Gastroesophageal sphincter (tissue), 4 donors: ENCODE measurements at regions not wholly inside any gene's neighbourhood (a gene's known extent, or its start where the extent isn't known, plus 50 kb on each side); places are given as distances from the start of the nearest gene placed in this dataset.

ENCODE experiments used
- ATAC-seq: fragments of 150-250 bp; one replicate; pipeline ENCODE4 v1.9.1; 2016; ENCODE audit warnings: mild to moderate bottlenecking, moderate library complexity
- H3K27ac ChIP-seq, 4 donors: fragments of 200-600 bp; sonication (generic) in 3 of 4; 1 replicate in 3 of 4; 2 replicates in 1 of 4; pipeline ENCODE4 v1.5.1; 2016 to 2019
- H3K27me3 ChIP-seq: fragments of 200-600 bp; sonication (generic); one replicate; pipeline ENCODE4 v1.5.1; 2019
- H3K36me3 ChIP-seq, 2 donors: fragments of 200-600 bp; sonication (generic); one replicate each; pipeline ENCODE4 v1.5.1; 2019; ENCODE audit warnings: control low read depth in 1 of 2
- H3K4me1 ChIP-seq, 3 donors: fragments of 200-600 bp; sonication (generic); 1 replicate in 2 of 3; 2 replicates in 1 of 3; pipeline ENCODE4 v1.5.1; 2016 to 2019; ENCODE audit warnings: control low read depth in 2 of 3
- H3K4me3 ChIP-seq, 2 donors: fragments of 200-600 bp; sonication (generic); one replicate each; pipeline ENCODE4 v1.5.1; 2019; ENCODE audit warnings: mild to moderate bottlenecking in 1 of 2, moderate library complexity in 1 of 2
- H3K9me3 ChIP-seq, 3 donors: fragments of 200-600 bp; sonication (generic); one replicate each; pipeline ENCODE4 v1.5.1; 2017 to 2019; ENCODE audit warnings: control low read depth in 2 of 3
- CTCF ChIP-seq, 4 experiments: fragments of 200-600 bp in 2 of 4; fragments of 450-650 bp in 2 of 4; sonication (generic) in 1 of 4; IDR thresholded peaks; one replicate each; pipeline ENCODE4 v1.5.1; 2017 to 2019; ENCODE audit warnings: antibody characterized with exemption in 4 of 4, mild to moderate bottlenecking in 2 of 4, moderate library complexity in 2 of 4
- EP300 ChIP-seq: sonication (generic); formaldehyde crosslinking; IDR thresholded peaks from one replicate; pipeline ENCODE4 v1.6.1; 2017; ENCODE audit warnings: antibody characterized with exemption, mild to moderate bottlenecking
- POLR2A ChIP-seq, 2 donors: fragments of 450-650 bp; IDR thresholded peaks; one replicate each; pipeline ENCODE4 v1.6.1; 2017; ENCODE audit warnings: antibody characterized with exemption in 2 of 2, mild to moderate bottlenecking in 2 of 2, moderate library complexity in 1 of 2
- POLR2AphosphoS5 ChIP-seq: sonication (generic); formaldehyde crosslinking; IDR thresholded peaks from one replicate; pipeline ENCODE4 v1.6.1; 2017; ENCODE audit warnings: antibody characterized with exemption
- WGBS, 2 donors: methylation state at CpG; one replicate each; pipeline ENCODE4 v1.1.5; 2018; ENCODE audit warnings: low coverage in 1 of 2; 5-methylcytosine and 5-hydroxymethylcytosine counted together

DNA sequence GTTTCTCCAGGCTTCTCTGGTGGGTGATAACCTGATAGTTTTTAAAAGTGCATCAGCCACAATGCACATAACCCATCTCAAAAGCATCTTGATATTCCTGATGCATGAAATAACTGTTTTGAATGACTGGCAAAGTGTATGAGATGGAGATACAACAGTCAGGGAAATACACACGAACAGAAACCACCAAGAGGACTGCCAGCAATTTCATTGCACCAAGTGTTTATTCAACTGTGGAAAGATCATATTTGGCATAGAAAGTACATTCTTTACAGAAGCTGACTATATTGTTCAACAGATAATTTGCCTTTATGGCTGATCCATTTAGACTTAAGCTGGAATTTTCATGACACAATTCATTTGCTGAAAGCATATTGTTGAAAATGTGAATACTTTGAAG is 139.5 kb downstream of the SLIT2 start:
- no peaks in the 10 kb centered on the region for H3K36me3 ChIP-seq
- H3K27ac ChIP-seq, result no peak overlapping the region
- H3K4me1 ChIP-seq, result peaks cover 0 to 17% (median 0%) of the 10 kb centered on the region in 3 donors
- H3K27me3 ChIP-seq, result no peaks in the 10 kb centered on the region
- 20 to 24% methylated on average over 1 of the region's 1 CpG for WGBS, 2 donors
- TF ChIP-seq POLR2A (IDR thresholded peaks at IDR 0.05), result no peak
- TF ChIP-seq CTCF (IDR thresholded peaks at IDR 0.05), result no peak
- no peak for TF ChIP-seq EP300
- TF ChIP-seq POLR2AphosphoS5, result no peak
- H3K4me3 ChIP-seq, result no peak overlapping the region
- ATAC-seq, result no peak
- H3K9me3 ChIP-seq, result no peaks in the 10 kb centered on the region

DNA sequence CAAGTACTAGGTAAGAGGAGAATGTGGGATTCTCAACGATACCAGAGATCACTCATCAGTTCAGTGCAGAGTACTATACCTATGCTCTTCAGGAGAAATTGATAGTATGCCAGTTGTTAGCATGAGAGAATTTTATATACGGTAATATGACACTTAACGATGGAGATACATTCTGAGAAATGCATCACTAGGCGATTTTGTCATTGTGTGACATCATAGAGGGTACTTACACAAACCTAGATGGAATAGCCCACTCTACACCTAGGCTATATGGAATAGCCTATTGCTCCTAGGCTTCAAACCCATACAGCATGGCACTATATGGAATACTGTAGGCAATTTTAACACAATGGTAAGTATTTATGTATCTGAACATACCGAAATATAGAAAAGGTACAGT is 140.2 kb downstream of the SLIT2 start:
- H3K4me1 ChIP-seq, result peaks cover 0 to 17% (median 0%) of the 10 kb centered on the region in 3 donors
- no peak overlapping the region for H3K4me3 ChIP-seq
- TF ChIP-seq POLR2A (IDR thresholded peaks at IDR 0.05), result no peak
- no peak for TF ChIP-seq POLR2AphosphoS5
- no peak for TF ChIP-seq CTCF (IDR thresholded peaks at IDR 0.05)
- no peak for TF ChIP-seq EP300
- no peak for ATAC-seq
- 87 to 97% methylated on average over 5 of the region's 5 CpGs for WGBS, 2 donors
- H3K27ac ChIP-seq, result no peak overlapping the region
- no peaks in the 10 kb centered on the region for H3K9me3 ChIP-seq
- H3K27me3 ChIP-seq, result no peaks in the 10 kb centered on the region
- no peaks in the 10 kb centered on the region for H3K36me3 ChIP-seq

DNA sequence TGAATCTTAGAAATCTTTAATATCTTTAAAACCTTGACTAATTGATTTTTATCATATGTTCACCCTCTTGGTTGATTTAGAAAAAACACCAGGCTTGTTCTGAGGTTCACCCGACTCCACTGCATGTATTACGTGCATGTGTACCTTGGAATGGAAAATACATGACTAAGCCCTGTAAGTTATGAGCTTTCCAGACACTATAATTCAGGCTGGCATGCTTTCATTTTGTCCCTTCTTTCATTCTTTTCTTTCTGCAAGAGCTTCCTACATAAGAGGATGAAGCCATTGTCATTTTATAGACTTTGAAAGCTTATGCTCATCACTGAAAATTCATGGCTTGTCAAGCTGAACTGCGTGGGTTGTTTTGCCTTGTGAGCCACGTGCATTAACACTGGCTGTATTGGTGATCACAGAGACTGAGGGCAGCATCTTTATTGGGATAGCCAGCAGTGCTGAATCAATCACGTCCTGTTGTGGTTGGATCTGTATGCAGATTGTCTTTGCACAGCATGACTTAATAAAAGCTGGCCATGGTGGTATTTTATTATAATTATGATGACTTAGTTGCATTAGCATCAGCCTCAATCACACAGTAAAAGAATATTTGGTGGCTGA is 141.9 kb downstream of the SLIT2 start:
- Histone ChIP-seq H3K27me3 (no peaks in the 10 kb centered on the region), H3K36me3 (no peaks in the 10 kb centered on the region), H3K4me3 (no peak overlapping the region), H3K4me1 (peaks cover 0 to 26% (median 0%) of the 10 kb centered on the region in 3 donors), H3K27ac (no peak overlapping the region), H3K9me3 (no peaks in the 10 kb centered on the region)
- WGBS, 2 donors, result 59 to 64% methylated on average over 4 to 5 of the region's 5 CpGs
- TF ChIP-seq POLR2AphosphoS5, result no peak
- ATAC-seq, result no peak

DNA sequence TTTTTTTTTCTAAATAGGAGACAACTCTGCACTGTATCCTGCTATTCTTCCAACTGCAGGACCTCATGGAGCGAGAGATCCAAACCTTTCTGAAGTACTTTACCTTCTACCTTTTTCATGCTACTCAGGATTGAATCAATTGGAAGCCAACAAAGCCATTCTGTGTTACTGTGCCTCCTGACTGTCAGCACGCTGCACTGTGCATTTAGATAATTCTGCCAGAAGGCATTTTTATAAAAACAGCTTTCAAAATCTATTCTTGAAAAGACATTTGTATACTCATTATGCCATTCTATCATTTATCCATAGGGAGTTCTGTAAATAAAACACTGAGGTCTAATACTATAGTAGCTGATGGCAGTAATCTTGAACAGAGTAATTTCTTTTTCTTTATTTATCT is 142.8 kb downstream of the SLIT2 start:
- Histone ChIP-seq H3K36me3 (no peaks in the 10 kb centered on the region), H3K4me1 (peaks cover 0 to 26% (median 0%) of the 10 kb centered on the region in 3 donors), H3K4me3 (no peak overlapping the region), H3K27me3 (no peaks in the 10 kb centered on the region), H3K9me3 (no peaks in the 10 kb centered on the region), H3K27ac (no peak overlapping the region)
- TF ChIP-seq POLR2AphosphoS5 (no peak), CTCF (IDR thresholded peaks at IDR 0.05) (no peak), POLR2A (IDR thresholded peaks at IDR 0.05) (no peak)
- 62 to 76% methylated on average over 2 of the region's 2 CpGs for WGBS, 2 donors
- no peak for ATAC-seq

DNA sequence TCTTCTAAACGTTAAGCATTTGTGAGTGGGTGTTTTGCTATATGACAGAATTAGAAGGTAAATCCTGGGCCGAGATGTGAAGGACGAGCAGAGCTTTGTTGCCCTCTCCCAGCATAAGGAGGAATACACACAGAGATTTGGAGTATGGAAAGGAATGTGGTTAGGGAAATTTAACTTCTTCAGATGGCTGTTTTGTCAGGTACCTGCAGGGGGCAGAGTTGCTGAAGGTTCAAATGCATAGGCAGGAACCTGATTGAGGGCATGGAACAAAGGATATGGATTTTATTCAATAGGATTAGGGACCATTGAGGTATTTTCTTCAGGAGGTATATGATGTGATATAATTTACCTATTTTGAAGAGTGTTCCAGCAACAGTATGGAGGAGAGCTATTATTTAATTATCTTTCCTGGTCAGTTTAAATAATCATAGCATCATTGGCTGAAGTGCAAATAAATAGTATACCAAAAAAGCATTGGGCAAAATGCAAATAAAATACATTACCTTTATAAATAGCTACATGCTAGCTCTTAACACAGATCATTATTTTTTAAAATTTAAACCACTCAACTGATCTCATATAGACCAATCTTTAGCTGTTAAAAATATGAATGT is 143.6 kb downstream of the SLIT2 start:
- H3K4me1 ChIP-seq, result peaks cover 0 to 26% (median 0%) of the 10 kb centered on the region in 3 donors
- no peak for ATAC-seq
- no peaks in the 10 kb centered on the region for H3K27me3 ChIP-seq
- TF ChIP-seq POLR2AphosphoS5 (no peak), POLR2A (IDR thresholded peaks at IDR 0.05) (no peak), CTCF (IDR thresholded peaks at IDR 0.05) (peak in 3 of 4 experiments; percentile 25 to 51 (median 45)), EP300 (no peak)
- H3K4me3 ChIP-seq, result no peak overlapping the region
- 40 to 44% methylated on average over 3 of the region's 3 CpGs for WGBS, 2 donors
- H3K9me3 ChIP-seq, result no peaks in the 10 kb centered on the region
- no peak overlapping the region for H3K27ac ChIP-seq
- H3K36me3 ChIP-seq, result no peaks in the 10 kb centered on the region
